ENCODE measurements at regions not wholly inside any gene's neighbourhood (a gene's known extent, or its start where the extent isn't known, plus 50 kb on each side); places are given as distances from the start of the nearest gene placed in this dataset.

DNA sequence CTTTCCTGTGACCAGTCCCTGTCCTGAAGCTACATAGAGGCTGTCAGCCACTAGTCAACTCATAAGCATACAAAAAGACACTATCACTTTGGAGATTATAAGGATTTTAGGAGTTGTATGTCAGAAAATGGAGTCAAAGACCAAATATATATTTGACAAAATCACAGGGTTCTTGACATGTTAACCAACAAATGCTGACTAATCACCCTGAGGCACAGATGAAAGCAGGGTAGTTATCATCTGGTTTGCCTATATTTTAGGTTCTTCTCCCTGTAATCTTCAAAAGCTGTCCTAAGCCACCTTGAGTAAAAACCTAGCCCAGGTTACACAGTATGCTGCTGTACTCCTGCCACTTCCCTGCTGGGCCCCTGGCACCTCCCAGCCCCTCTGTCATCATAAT is 64.7 kb upstream of the ERCC6L2 start:
- DNase-seq (ENCODE audit: extremely low spot score): no peak
- H3K4me3 ChIP-seq: no peak overlapping the region
- H3K27me3 ChIP-seq: no peaks in the 10 kb centered on the region
- intact Hi-C loops (cut with DNase I): no loop called here
- no peak for TF ChIP-seq EP300 (IDR thresholded peaks at IDR 0.05)
- TF ChIP-seq POLR2AphosphoS5 (IDR thresholded peaks at IDR 0.05): no peak
- no peak for TF ChIP-seq POLR2A (IDR thresholded peaks at IDR 0.05; ENCODE audit: low read depth)
- TF ChIP-seq, protein P1, sequence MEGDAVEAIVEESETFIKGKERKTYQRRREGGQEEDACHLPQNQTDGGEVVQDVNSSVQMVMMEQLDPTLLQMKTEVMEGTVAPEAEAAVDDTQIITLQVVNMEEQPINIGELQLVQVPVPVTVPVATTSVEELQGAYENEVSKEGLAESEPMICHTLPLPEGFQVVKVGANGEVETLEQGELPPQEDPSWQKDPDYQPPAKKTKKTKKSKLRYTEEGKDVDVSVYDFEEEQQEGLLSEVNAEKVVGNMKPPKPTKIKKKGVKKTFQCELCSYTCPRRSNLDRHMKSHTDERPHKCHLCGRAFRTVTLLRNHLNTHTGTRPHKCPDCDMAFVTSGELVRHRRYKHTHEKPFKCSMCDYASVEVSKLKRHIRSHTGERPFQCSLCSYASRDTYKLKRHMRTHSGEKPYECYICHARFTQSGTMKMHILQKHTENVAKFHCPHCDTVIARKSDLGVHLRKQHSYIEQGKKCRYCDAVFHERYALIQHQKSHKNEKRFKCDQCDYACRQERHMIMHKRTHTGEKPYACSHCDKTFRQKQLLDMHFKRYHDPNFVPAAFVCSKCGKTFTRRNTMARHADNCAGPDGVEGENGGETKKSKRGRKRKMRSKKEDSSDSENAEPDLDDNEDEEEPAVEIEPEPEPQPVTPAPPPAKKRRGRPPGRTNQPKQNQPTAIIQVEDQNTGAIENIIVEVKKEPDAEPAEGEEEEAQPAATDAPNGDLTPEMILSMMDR (IDR thresholded peaks at IDR 0.05): no peak
- H3K9me3 ChIP-seq: no peaks in the 10 kb centered on the region
- H3K36me3 ChIP-seq: peaks cover 0 to 7% (median 2%) of the 10 kb centered on the region in 4 donors
- peaks cover 11 to 25% (median 20%) of the 10 kb centered on the region in 4 donors for H3K4me1 ChIP-seq
- H3K27ac ChIP-seq (replicated peaks in 1 of 4): peak overlapping the region in 1 of 4 donors; percentile 52

DNA sequence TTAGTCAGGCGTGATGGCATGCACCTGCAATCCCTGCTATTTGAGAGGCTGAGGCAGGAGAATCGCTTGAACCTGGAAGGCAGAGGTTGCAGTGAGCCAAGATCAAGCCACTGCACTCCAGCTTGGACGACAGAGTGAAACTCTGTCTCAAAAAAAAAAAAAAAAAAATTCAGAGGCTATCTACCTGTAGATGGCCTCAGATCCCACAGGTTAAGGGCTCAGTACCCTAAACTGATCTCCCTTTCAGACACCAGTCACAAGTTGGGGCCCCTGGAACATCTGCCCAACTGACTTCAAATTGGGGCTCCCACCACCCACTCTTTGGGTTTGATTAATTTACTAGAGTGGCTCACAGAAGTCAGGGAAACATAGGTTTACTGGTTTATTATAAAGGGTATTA is 65.4 kb upstream of the ERCC6L2 start:
- no peak for DNase-seq (ENCODE audit: extremely low spot score)
- Histone ChIP-seq H3K27ac (replicated peaks in 1 of 4) (no peak overlapping the region), H3K4me1 (peaks cover 11 to 25% (median 20%) of the 10 kb centered on the region in 4 donors), H3K36me3 (peaks cover 0 to 7% (median 2%) of the 10 kb centered on the region in 4 donors), H3K4me3 (no peak overlapping the region), H3K27me3 (no peaks in the 10 kb centered on the region), H3K9me3 (no peaks in the 10 kb centered on the region)
- no peak for TF ChIP-seq EP300 (IDR thresholded peaks at IDR 0.05)
- TF ChIP-seq POLR2AphosphoS5 (IDR thresholded peaks at IDR 0.05): no peak
- TF ChIP-seq, protein P1 (IDR thresholded peaks at IDR 0.05): no peak
- TF ChIP-seq POLR2A (IDR thresholded peaks at IDR 0.05; ENCODE audit: low read depth): no peak
- 98% methylated on average over 3 of the region's 3 CpGs for WGBS
- intact Hi-C loops (cut with DNase I): no loop called here

DNA sequence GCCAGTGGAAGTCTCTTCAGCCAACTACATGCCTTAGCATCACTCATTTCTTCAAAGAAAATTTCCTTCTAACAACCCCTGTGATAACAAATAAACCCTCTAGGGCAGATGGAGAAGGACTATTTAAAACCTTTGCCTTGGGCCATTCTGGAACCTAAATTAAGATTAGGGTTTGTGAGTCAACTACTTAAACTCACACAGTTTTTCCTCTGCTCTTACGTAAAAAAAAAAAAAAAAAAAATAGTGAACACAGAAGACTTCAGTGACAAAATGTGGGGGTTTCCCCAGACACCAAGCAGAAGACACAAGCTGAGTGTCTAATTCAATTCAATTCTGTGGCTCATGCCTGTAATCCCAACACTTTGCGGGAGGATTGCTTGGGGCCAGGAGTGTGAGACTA is 65.8 kb upstream of the ERCC6L2 start:
- Histone ChIP-seq H3K27me3 (no peaks in the 10 kb centered on the region), H3K4me1 (peaks cover 11 to 25% (median 20%) of the 10 kb centered on the region in 4 donors), H3K27ac (replicated peaks in 1 of 4) (no peak overlapping the region), H3K9me3 (no peaks in the 10 kb centered on the region), H3K36me3 (peaks cover 0 to 7% (median 2%) of the 10 kb centered on the region in 4 donors), H3K4me3 (no peak overlapping the region)
- TF ChIP-seq, protein P1 (IDR thresholded peaks at IDR 0.05): no peak
- TF ChIP-seq POLR2AphosphoS5 (IDR thresholded peaks at IDR 0.05) (no peak), EP300 (IDR thresholded peaks at IDR 0.05) (no peak), POLR2A (IDR thresholded peaks at IDR 0.05; ENCODE audit: low read depth) (no peak)
- 85% methylated on average over 2 of the region's 2 CpGs for WGBS
- DNase-seq (ENCODE audit: extremely low spot score): no peak
- intact Hi-C loops (cut with DNase I): no loop called here

DNA sequence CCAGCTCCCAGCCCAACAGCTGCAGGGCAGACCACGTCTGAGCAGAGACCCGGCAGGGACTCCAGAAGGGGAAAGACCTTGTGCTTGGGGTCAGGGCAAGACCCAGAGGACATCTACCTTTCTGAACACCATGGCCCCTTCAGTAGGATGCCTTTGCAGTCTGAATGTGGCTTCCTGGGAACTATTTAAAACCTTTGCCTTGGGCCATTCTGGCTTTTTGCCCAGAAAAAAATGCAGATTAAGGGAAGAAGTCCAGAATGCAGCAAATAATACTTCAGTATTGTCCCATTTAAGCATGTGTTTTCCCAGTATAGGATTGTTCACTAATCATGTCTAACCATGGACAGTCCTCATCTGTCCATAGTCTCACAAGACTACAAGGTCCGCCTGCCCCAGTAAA is 67.5 kb upstream of the ERCC6L2 start:
- no peak overlapping the region for H3K4me3 ChIP-seq
- WGBS: 76% methylated on average over 3 of the region's 3 CpGs
- DNase-seq (ENCODE audit: extremely low spot score): no peak
- TF ChIP-seq EP300 (IDR thresholded peaks at IDR 0.05) (no peak), POLR2A (IDR thresholded peaks at IDR 0.05; ENCODE audit: low read depth) (no peak), POLR2AphosphoS5 (IDR thresholded peaks at IDR 0.05) (no peak)
- TF ChIP-seq, protein P1 (IDR thresholded peaks at IDR 0.05): no peak
- H3K9me3 ChIP-seq: no peaks in the 10 kb centered on the region
- intact Hi-C loops (cut with DNase I): no loop called here
- H3K27me3 ChIP-seq: no peaks in the 10 kb centered on the region
- H3K36me3 ChIP-seq: no peaks in the 10 kb centered on the region
- H3K4me1 ChIP-seq: peaks cover 11 to 25% (median 20%) of the 10 kb centered on the region in 4 donors
- H3K27ac ChIP-seq (replicated peaks in 1 of 4): peak overlapping the region in 2 of 4 donors; percentile 11 to 67

DNA sequence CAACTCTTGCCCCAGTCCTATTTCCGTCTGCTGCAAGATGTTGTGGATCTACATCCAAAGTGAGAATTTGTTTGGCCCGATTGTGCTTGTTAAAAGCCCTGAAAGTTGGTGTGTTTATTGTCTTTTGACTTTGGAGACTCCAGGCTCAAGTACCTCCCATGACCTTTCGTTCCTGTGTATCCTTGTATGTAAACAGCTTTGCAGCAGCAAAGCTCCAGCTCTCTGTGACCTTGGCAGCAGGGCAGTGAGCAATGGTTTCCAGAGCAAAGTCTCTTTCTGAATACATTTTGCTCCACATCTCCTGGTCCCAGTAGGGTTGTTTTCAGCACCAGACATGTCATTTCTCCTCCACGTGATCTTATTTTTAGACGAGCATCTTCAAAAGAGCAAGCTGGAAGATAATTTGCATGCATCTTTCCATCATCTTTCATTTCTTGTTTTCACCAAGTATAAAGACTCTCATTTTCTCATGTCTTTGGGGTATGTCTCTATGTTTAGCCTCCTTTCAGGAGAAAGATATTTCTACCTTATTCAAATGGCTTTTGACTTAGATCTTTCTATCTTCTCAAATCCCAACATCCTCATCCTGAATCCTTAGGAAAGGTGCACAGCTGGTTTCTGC is 68.1 kb upstream of the ERCC6L2 start:
- WGBS: 41% methylated on average over 5 of the region's 5 CpGs
- Histone ChIP-seq H3K27ac (replicated peaks in 1 of 4) (peak overlapping the region; percentile 11 to 67 (median 48)), H3K4me1 (peaks cover 11 to 25% (median 20%) of the 10 kb centered on the region in 4 donors), H3K4me3 (no peak overlapping the region), H3K36me3 (no peaks in the 10 kb centered on the region), H3K9me3 (no peaks in the 10 kb centered on the region), H3K27me3 (no peaks in the 10 kb centered on the region)
- peak; percentile 24 to 25 for TF ChIP-seq POLR2AphosphoS5 (IDR thresholded peaks at IDR 0.05)
- TF ChIP-seq, protein P1 (IDR thresholded peaks at IDR 0.05): no peak
- DNase-seq (ENCODE audit: extremely low spot score): no peak
- intact Hi-C loops (cut with DNase I): no loop called here
